Activated gamma-delta T cell (primary cell): ENCODE measurements at regions not wholly inside any gene's neighbourhood (a gene's known extent, or its start where the extent isn't known, plus 50 kb on each side); places are given as distances from the start of the nearest gene placed in this dataset.
"Not testable (repeated sequence)": the region's sequence is repeated elsewhere in the genome, so short reads cannot be mapped to it uniquely, and the experiment has no call there.

Source experiments
- DNase-seq: peaks from one replicate; lab custom pipeline; 2025; lab: John Stamatoyannopoulos, UW

GRCh38 chr13:107916902-107917301 is 298.4 kb downstream of the LIG4 start:
- not testable (repeated sequence) for DNase-seq

GRCh38 chr13:107912745-107913144 is 302.6 kb downstream of the LIG4 start:
- DNase-seq: no peak

- DNase-seq: no peak
These were observed 308.1 kb downstream of the LIG4 start for GRCh38 chr13:107907065-107907805.

GRCh38 chr13:107906131-107906530 is 309.2 kb downstream of the LIG4 start:
- no peak for DNase-seq

GRCh38 chr13:107901996-107902562 is 313.3 kb downstream of the LIG4 start:
- DNase-seq: no peak

- DNase-seq: no peak
These were observed 314.1 kb downstream of the LIG4 start for GRCh38 chr13:107901230-107901629.

GRCh38 chr13:107900775-107901174 is 314.6 kb downstream of the LIG4 start:
- DNase-seq: no peak

- no peak for DNase-seq
These were observed 329.2 kb downstream of the LIG4 start for GRCh38 chr13:107886118-107886517.

GRCh38 chr13:107884564-107884963 is 330.8 kb downstream of the LIG4 start:
- no peak for DNase-seq

- DNase-seq: no peak
These were observed 331.7 kb downstream of the LIG4 start for GRCh38 chr13:107883561-107884175.

GRCh38 chr13:107882708-107883560 is 332.4 kb downstream of the LIG4 start:
- DNase-seq: no peak

- DNase-seq: no peak
These were observed 334.0 kb downstream of the LIG4 start for GRCh38 chr13:107881362-107881761.

GRCh38 chr13:107874456-107874855 is 340.9 kb downstream of the LIG4 start:
- DNase-seq: no peak

- DNase-seq: no peak
These were observed 341.4 kb downstream of the LIG4 start for GRCh38 chr13:107873926-107874325.

- no peak for DNase-seq
These were observed 344.9 kb downstream of the LIG4 start for GRCh38 chr13:107870400-107870799.

GRCh38 chr13:107867701-107868661 is 347.4 kb downstream of the LIG4 start:
- peak; percentile 2 for DNase-seq

GRCh38 chr13:107866941-107867623 is 348.3 kb downstream of the LIG4 start:
- DNase-seq: peak; percentile 3

GRCh38 chr13:107866032-107866940 is 349.1 kb downstream of the LIG4 start:
- DNase-seq: peak; percentile 5

- no peak for DNase-seq
These were observed 349.7 kb downstream of the LIG4 start for GRCh38 chr13:107865643-107866031.

GRCh38 chr13:107865318-107865575 is 350.1 kb downstream of the LIG4 start:
- no peak for DNase-seq
